OCI-LY1 (cell line): ENCODE measurements at regions not wholly inside any gene's neighbourhood (a gene's known extent, or its start where the extent isn't known, plus 50 kb on each side); places are given as distances from the start of the nearest gene placed in this dataset.
"Not testable (repeated sequence)": the region's sequence is repeated elsewhere in the genome, so short reads cannot be mapped to it uniquely, and the experiment has no call there.

Experiments used
- H2AFZ ChIP-seq: fragments of 200-600 bp; sonication (generic), shearing (Covaris generic); 2 replicates; pipeline ENCODE4 v1.6.0; 2014; ENCODE audit warnings: antibody characterized with exemption, mild to moderate bottlenecking, low read length
- H3F3A ChIP-seq: fragments of 200-600 bp; sonication (generic), shearing (Covaris generic); 2 replicates; pipeline ENCODE4 v1.6.0; 2014; ENCODE audit warnings: mild to moderate bottlenecking, antibody characterized with exemption, low read length, moderate library complexity; ENCODE audit not compliant: insufficient read depth
- H3K27ac ChIP-seq: fragments of 200-600 bp; sonication (generic); 2 replicates; pipeline ENCODE4 v1.5.1; 2014; ENCODE audit warnings: low read length, mixed run types, mild to moderate bottlenecking, low read depth; ENCODE audit not compliant: poor library complexity, severe bottlenecking
- H3K27me3 ChIP-seq: fragments of 200-600 bp; sonication (generic); 2 replicates; pipeline ENCODE4 v1.6.0; 2014; ENCODE audit warnings: antibody characterized with exemption, mild to moderate bottlenecking, low read length, moderate library complexity; ENCODE audit not compliant: insufficient read depth
- H3K36me3 ChIP-seq: fragments of 200-600 bp; sonication (generic); 2 replicates; pipeline ENCODE4 v1.6.1; 2014; ENCODE audit warnings: mild to moderate bottlenecking, antibody characterized with exemption, low read length, moderate library complexity, mixed read lengths; ENCODE audit not compliant: insufficient read depth
- H3K4me1 ChIP-seq: fragments of 200-600 bp; sonication (generic); 2 replicates; pipeline ENCODE4 v1.5.1; 2014; ENCODE audit warnings: mild to moderate bottlenecking, low read length, moderate library complexity; ENCODE audit not compliant: insufficient read depth, severe bottlenecking
- H3K4me2 ChIP-seq: fragments of 200-600 bp; sonication (generic), shearing (Covaris generic); 2 replicates; pipeline ENCODE4 v1.6.1; 2014; ENCODE audit warnings: low read length
- H3K4me3 ChIP-seq: fragments of 200-600 bp; sonication (generic); 2 replicates; pipeline ENCODE4 v1.5.1; 2014; ENCODE audit warnings: low read length, low read depth, mild to moderate bottlenecking, mixed read lengths; ENCODE audit not compliant: poor library complexity, severe bottlenecking
- H3K79me2 ChIP-seq: fragments of 200-600 bp; shearing (Covaris generic); 2 replicates; pipeline ENCODE4 v1.6.1; 2016; ENCODE audit warnings: mixed run types, low read length, mixed read lengths; ENCODE audit not compliant: insufficient read depth
- H3K9ac ChIP-seq: fragments of 200-600 bp; sonication (generic), shearing (Covaris generic); 2 replicates; pipeline ENCODE4 v1.6.1; 2014; ENCODE audit warnings: mild to moderate bottlenecking, low read length, mixed read lengths
- H3K9me2 ChIP-seq: fragments of 200-600 bp; sonication (generic), shearing (Covaris generic); 2 replicates; pipeline ENCODE4 v1.6.1; 2014; ENCODE audit warnings: low read depth, mild to moderate bottlenecking, low read length, mixed read lengths
- H3K9me3 ChIP-seq: fragments of 200-600 bp; shearing (Covaris generic); 2 replicates; pipeline ENCODE4 v1.6.1; 2014; ENCODE audit warnings: low read length, mixed read lengths
- H4K20me1 ChIP-seq: fragments of 200-600 bp; sonication (generic), shearing (Covaris generic); 2 replicates; pipeline ENCODE4 v1.6.0; 2016; ENCODE audit warnings: mild to moderate bottlenecking, low read length; ENCODE audit not compliant: insufficient read depth
- CTCF ChIP-seq: fragments of 200-600 bp; sonication (generic), shearing (Covaris generic); IDR thresholded peaks from 2 replicates; pipeline ENCODE4 v1.5.1; 2017; ENCODE audit warnings: mild to moderate bottlenecking, antibody characterized with exemption, low read length, moderate library complexity, mixed read lengths
- EZH2 ChIP-seq: fragments of 200-600 bp; sonication (generic), shearing (Covaris generic); IDR thresholded peaks from 2 replicates; pipeline ENCODE4 v1.8.0; 2017; ENCODE audit warnings: borderline replicate concordance, mixed run types, mild to moderate bottlenecking, antibody characterized with exemption, low read length, moderate library complexity, mixed read lengths

GRCh38 chr3:18177271-18177670, 247.9 kb downstream of the SATB1 start:
- Histone ChIP-seq H3F3A (no peaks in the 10 kb centered on the region), H3K4me2 (no peak overlapping the region)

GRCh38 chr3:18173891-18174290, 251.2 kb downstream of the SATB1 start:
- H3K79me2 ChIP-seq, H3K9me3 ChIP-seq, H4K20me1 ChIP-seq, H3K27me3 ChIP-seq, H3K4me1 ChIP-seq, H3K36me3 ChIP-seq, H3K4me3 ChIP-seq, H3K27ac ChIP-seq, H2AFZ ChIP-seq, H3K9ac ChIP-seq, H3K4me2 ChIP-seq, H3K9me2 ChIP-seq, H3F3A ChIP-seq: not testable (repeated sequence)

More at GRCh38 chr3:18177271-18177670, 247.9 kb downstream of the SATB1 start:
- Histone ChIP-seq H3K9me3 (no peaks in the 10 kb centered on the region), H3K4me3 (no peak overlapping the region), H3K9ac (no peak overlapping the region), H3K36me3 (no peaks in the 10 kb centered on the region), H3K27ac (no peak overlapping the region), H2AFZ (no peak overlapping the region), H3K4me1 (no peaks in the 10 kb centered on the region), H4K20me1 (no peaks in the 10 kb centered on the region), H3K79me2 (no peaks in the 10 kb centered on the region), H3K27me3 (no peaks in the 10 kb centered on the region), H3K9me2 (no peaks in the 10 kb centered on the region)
- TF ChIP-seq CTCF: no peak
- no peak for TF ChIP-seq EZH2

GRCh38 chr3:18159681-18160080, 265.5 kb downstream of the SATB1 start:
- no peak for TF ChIP-seq EZH2
- TF ChIP-seq CTCF: no peak
- Histone ChIP-seq H3K79me2 (no peaks in the 10 kb centered on the region), H3K36me3 (no peaks in the 10 kb centered on the region), H3K27ac (no peak overlapping the region), H3K4me2 (no peak overlapping the region), H3K27me3 (no peaks in the 10 kb centered on the region), H3K9me3 (no peaks in the 10 kb centered on the region), H3K9ac (no peak overlapping the region), H4K20me1 (no peaks in the 10 kb centered on the region), H2AFZ (no peak overlapping the region), H3K4me3 (no peak overlapping the region), H3F3A (no peaks in the 10 kb centered on the region), H3K4me1 (no peaks in the 10 kb centered on the region), H3K9me2 (no peaks in the 10 kb centered on the region)

GRCh38 chr3:18153571-18154173, 271.5 kb downstream of the SATB1 start:
- Histone ChIP-seq H3K4me3 (no peak overlapping the region), H3K9me3 (no peaks in the 10 kb centered on the region), H3K36me3 (no peaks in the 10 kb centered on the region), H3K27ac (no peak overlapping the region), H2AFZ (no peak overlapping the region), H3K9me2 (no peaks in the 10 kb centered on the region), H3K79me2 (no peaks in the 10 kb centered on the region), H3K4me1 (no peaks in the 10 kb centered on the region), H3K9ac (no peak overlapping the region), H3F3A (no peaks in the 10 kb centered on the region), H4K20me1 (no peaks in the 10 kb centered on the region), H3K4me2 (no peak overlapping the region), H3K27me3 (no peaks in the 10 kb centered on the region)
- no peak for TF ChIP-seq CTCF
- TF ChIP-seq EZH2: no peak
